Effector memory CD4-positive, alpha-beta T cell (primary cell): ENCODE measurements at regions not wholly inside any gene's neighbourhood (a gene's known extent, or its start where the extent isn't known, plus 50 kb on each side); places are given as distances from the start of the nearest gene placed in this dataset.

ENCODE experiments used
- DNase-seq, 3 donors: peaks; one replicate each; pipeline ENCODE4 v3.0.0-alpha.2; 2020
- H3K27ac ChIP-seq: 2 replicates; pipeline ENCODE4 v1.7.0; 2013; ENCODE audit warnings: mild to moderate bottlenecking, low read length, moderate library complexity; ENCODE audit not compliant: insufficient read depth, poor library complexity, severe bottlenecking
- H3K27me3 ChIP-seq: replicated peaks from 2 replicates; pipeline ENCODE4 v1.7.0; 2013; ENCODE audit warnings: mild to moderate bottlenecking, low read length; ENCODE audit not compliant: insufficient read depth, control insufficient read depth, poor library complexity, severe bottlenecking
- H3K36me3 ChIP-seq: 2 replicates; pipeline ENCODE4 v1.7.0; 2013; ENCODE audit warnings: mild to moderate bottlenecking, low read length, moderate library complexity; ENCODE audit not compliant: control insufficient read depth, insufficient read depth
- H3K4me1 ChIP-seq: 2 replicates; pipeline ENCODE4 v1.7.0; 2013; ENCODE audit warnings: low read length, mild to moderate bottlenecking; ENCODE audit not compliant: control insufficient read depth, insufficient read depth, poor library complexity, severe bottlenecking
- H3K4me3 ChIP-seq: 2 replicates; pipeline ENCODE4 v1.7.0; 2013; ENCODE audit warnings: low read length, low read depth, mild to moderate bottlenecking; ENCODE audit not compliant: insufficient read depth, poor library complexity, severe bottlenecking
- H3K9me3 ChIP-seq: 2 replicates; pipeline ENCODE4 v1.7.0; 2013; ENCODE audit warnings: mild to moderate bottlenecking, low read length, moderate library complexity; ENCODE audit not compliant: control insufficient read depth

DNA sequence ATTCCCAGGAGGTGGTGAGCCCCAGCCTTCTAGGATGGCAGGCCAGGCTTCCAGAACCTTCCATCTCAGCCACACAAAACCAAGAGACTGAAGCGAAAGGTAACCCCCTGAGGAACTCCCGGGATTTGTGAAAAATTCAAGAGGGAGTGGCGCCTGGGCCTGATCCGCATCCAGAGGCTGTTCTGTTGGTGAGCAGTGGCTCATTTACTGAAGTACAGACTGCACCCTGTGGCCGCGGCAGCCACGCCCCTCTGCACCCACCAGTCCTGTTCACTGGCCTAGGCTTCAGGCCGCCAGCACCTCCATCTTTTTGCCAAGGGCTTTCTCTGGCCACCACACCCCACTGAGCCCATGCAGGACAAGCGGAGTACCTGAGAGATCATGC is 79.1 kb upstream of the PTPN1 start:
- no peak for DNase-seq

GRCh38 chr20:50433001-50433761 is 77.0 kb upstream of the PTPN1 start:
- DNase-seq = no peak
- Histone ChIP-seq H3K4me1 (no peaks in the 10 kb centered on the region), H3K27ac (no peak overlapping the region), H3K9me3 (no peaks in the 10 kb centered on the region), H3K4me3 (no peak overlapping the region), H3K36me3 (no peaks in the 10 kb centered on the region), H3K27me3 (no peaks in the 10 kb centered on the region)

More for the DNA sequence above, 79.1 kb upstream of the PTPN1 start:
- Histone ChIP-seq H3K4me3 (no peak overlapping the region), H3K9me3 (no peaks in the 10 kb centered on the region), H3K4me1 (no peaks in the 10 kb centered on the region), H3K36me3 (no peaks in the 10 kb centered on the region), H3K27me3 (no peaks in the 10 kb centered on the region), H3K27ac (no peak overlapping the region)

- DNase-seq = no peak
- Histone ChIP-seq H3K9me3 (no peaks in the 10 kb centered on the region), H3K4me1 (no peaks in the 10 kb centered on the region), H3K27ac (no peak overlapping the region), H3K27me3 (no peaks in the 10 kb centered on the region), H3K36me3 (no peaks in the 10 kb centered on the region), H3K4me3 (no peak overlapping the region)
Measured at GRCh38 chr20:50434321-50434652, 75.9 kb upstream of the PTPN1 start.

DNA sequence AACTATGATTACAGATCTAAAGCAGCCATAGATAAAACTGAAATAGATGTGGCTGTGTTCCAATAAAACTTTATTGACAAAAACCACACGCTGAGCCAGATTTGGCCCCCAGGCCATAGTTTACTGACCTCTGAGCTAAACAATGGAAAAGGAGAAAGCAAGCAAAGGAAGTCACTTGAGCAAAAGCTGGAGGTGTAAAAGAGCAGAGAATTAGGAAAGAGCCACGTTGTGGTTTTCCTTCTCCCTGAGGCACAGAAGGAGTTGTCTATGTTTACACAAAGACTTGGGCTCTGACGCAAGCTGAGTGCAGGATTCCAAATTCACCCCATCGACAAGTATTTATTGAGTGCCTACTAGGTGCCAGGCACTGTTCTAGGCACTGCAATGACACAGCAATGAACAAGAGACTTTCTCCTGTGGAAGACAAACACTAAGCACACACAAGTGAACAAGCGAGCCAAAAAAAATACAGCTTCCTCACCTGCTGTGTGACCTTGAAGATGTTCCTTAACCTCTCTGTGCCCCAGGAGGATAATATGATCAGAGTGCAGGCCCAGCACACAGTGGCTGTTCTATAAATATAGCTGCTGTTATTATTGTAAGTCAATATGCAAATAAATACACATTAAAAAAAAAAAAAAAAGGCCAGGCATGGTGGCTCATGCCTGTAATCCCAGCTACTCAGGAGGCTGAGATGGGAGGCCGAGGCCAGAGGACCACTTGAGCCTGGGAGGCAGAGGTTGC is 75.4 kb upstream of the PTPN1 start:
- Histone ChIP-seq H3K36me3 (no peaks in the 10 kb centered on the region), H3K27ac (no peak overlapping the region), H3K9me3 (no peaks in the 10 kb centered on the region), H3K4me1 (no peaks in the 10 kb centered on the region), H3K27me3 (no peaks in the 10 kb centered on the region), H3K4me3 (no peak overlapping the region)
- DNase-seq = no peak

DNA sequence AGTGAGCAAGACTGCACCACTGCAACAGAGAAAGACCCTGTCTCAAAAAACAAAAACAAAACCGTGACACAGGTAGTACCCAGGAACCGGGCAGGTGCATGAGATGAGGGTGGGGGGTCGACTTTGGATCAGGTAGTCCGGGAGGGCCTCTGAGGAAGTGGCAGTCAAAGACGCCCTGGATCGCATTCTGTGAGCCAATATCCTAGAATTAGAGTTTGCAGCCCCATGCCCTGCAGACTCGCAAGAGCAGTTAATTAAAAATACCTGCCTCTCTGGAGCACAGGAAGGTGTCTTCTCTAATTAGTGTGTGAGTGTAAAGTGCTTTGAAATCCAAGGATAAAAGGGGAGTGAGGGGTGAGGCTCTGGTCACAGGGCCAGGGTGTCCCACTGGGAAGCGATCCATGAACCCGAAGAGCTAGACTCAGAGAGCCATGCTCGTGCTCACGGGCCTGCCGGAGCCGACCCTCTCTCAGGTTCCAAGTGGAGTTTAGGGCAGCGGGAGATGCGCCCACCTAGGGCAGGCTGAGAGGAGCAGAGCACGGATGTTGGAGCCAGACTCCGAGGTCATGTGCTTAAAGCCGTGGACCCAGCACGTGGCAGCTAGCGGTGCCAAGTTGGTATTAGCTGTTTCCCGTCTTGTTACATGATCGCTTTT is 74.7 kb upstream of the PTPN1 start:
- H3K27me3 ChIP-seq = no peaks in the 10 kb centered on the region
- DNase-seq = no peak
- H3K27ac ChIP-seq = no peak overlapping the region
- H3K4me3 ChIP-seq = no peak overlapping the region
- H3K4me1 ChIP-seq = no peaks in the 10 kb centered on the region
- H3K9me3 ChIP-seq = no peaks in the 10 kb centered on the region
- H3K36me3 ChIP-seq = no peaks in the 10 kb centered on the region

- H3K36me3 ChIP-seq = no peaks in the 10 kb centered on the region
- no peak overlapping the region for H3K27ac ChIP-seq
- no peaks in the 10 kb centered on the region for H3K4me1 ChIP-seq
- no peak for DNase-seq
- H3K9me3 ChIP-seq = no peaks in the 10 kb centered on the region
- H3K4me3 ChIP-seq = no peak overlapping the region
- no peaks in the 10 kb centered on the region for H3K27me3 ChIP-seq
Measured at GRCh38 chr20:50436052-50436656, 74.0 kb upstream of the PTPN1 start.

GRCh38 chr20:50436696-50437095 is 73.5 kb upstream of the PTPN1 start:
- no peak for DNase-seq
- Histone ChIP-seq H3K27me3 (no peaks in the 10 kb centered on the region), H3K27ac (no peak overlapping the region), H3K9me3 (no peaks in the 10 kb centered on the region), H3K4me1 (no peaks in the 10 kb centered on the region), H3K36me3 (no peaks in the 10 kb centered on the region), H3K4me3 (no peak overlapping the region)

- Histone ChIP-seq H3K4me1 (no peaks in the 10 kb centered on the region), H3K4me3 (no peak overlapping the region), H3K36me3 (no peaks in the 10 kb centered on the region), H3K27ac (no peak overlapping the region), H3K9me3 (no peaks in the 10 kb centered on the region), H3K27me3 (no peaks in the 10 kb centered on the region)
- no peak for DNase-seq
Measured at GRCh38 chr20:50438986-50439407, 71.2 kb upstream of the PTPN1 start.

GRCh38 chr20:50439539-50440453 is 70.4 kb upstream of the PTPN1 start:
- H3K4me1 ChIP-seq = no peaks in the 10 kb centered on the region
- H3K27ac ChIP-seq = no peak overlapping the region
- no peaks in the 10 kb centered on the region for H3K27me3 ChIP-seq
- no peaks in the 10 kb centered on the region for H3K36me3 ChIP-seq
- no peak overlapping the region for H3K4me3 ChIP-seq
- DNase-seq = no peak
- no peaks in the 10 kb centered on the region for H3K9me3 ChIP-seq
